ENCODE measurements at regions not wholly inside any gene's neighbourhood (a gene's known extent, or its start where the extent isn't known, plus 50 kb on each side); places are given as distances from the start of the nearest gene placed in this dataset.

DNA sequence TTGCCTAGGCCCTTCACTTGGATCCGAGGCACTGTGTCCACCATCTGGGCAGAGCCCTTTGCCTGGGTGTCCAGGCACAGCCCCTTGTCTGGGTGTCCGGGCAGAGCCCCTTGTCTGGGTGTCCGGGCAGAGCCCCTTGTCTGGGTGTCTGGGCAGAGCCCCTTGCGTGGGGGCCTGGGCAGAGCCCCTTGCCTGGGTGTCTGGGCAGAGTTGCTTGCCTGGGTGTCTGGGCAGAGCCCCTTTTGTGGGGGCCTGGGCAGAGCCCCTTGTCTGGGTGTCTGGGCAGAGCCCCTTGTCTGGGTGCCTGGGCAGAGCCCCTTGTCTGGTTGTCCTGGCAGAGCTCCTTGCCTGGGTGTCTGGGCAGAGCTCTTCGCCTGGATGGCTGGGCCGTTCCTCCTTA lies 443.4 kb upstream of the CDH4 start:
- no peak overlapping the region for H3K4me3 ChIP-seq
- no peaks in the 10 kb centered on the region for H3K36me3 ChIP-seq
- no peaks in the 10 kb centered on the region for H3K4me1 ChIP-seq
- H3K27me3 ChIP-seq (ENCODE audit: low read depth), result peaks cover 32% of the 10 kb centered on the region
- H3K27ac ChIP-seq (replicated peaks), result no peak overlapping the region
- no peak for DNase-seq
- intact Hi-C loops (cut with micrococcal nuclease), result no loop called here
- TF ChIP-seq, protein P1, sequence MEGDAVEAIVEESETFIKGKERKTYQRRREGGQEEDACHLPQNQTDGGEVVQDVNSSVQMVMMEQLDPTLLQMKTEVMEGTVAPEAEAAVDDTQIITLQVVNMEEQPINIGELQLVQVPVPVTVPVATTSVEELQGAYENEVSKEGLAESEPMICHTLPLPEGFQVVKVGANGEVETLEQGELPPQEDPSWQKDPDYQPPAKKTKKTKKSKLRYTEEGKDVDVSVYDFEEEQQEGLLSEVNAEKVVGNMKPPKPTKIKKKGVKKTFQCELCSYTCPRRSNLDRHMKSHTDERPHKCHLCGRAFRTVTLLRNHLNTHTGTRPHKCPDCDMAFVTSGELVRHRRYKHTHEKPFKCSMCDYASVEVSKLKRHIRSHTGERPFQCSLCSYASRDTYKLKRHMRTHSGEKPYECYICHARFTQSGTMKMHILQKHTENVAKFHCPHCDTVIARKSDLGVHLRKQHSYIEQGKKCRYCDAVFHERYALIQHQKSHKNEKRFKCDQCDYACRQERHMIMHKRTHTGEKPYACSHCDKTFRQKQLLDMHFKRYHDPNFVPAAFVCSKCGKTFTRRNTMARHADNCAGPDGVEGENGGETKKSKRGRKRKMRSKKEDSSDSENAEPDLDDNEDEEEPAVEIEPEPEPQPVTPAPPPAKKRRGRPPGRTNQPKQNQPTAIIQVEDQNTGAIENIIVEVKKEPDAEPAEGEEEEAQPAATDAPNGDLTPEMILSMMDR (IDR thresholded peaks at IDR 0.05; ENCODE audit: borderline replicate concordance), result no peak
- peaks cover 4% of the 10 kb centered on the region for H3K9me3 ChIP-seq (replicated peaks)

DNA sequence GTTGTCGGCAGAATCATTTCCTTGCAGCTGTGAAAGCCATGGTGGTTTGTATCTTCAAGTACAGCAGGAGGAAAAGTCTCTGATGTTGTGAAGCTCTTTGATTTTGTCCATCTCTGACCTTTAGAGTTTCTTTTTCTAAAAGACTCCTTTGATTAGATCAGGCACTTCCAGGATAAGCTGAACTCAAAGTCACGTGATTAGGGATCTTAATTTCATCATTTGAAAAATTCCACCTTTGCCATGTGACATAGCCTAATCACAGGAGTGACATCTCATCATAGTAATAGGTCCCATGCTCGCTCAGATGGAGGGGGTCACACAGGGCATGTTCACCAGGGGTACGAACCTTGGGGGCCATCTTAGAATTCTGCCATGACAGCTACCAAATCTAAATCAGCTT lies 441.5 kb upstream of the CDH4 start:
- H3K4me1 ChIP-seq, result no peaks in the 10 kb centered on the region
- peaks cover 4% of the 10 kb centered on the region for H3K9me3 ChIP-seq (replicated peaks)
- peaks cover 26% of the 10 kb centered on the region for H3K27me3 ChIP-seq (ENCODE audit: low read depth)
- TF ChIP-seq, protein P1 (IDR thresholded peaks at IDR 0.05; ENCODE audit: borderline replicate concordance), result no peak
- no peak overlapping the region for H3K27ac ChIP-seq (replicated peaks)
- DNase-seq, result no peak
- H3K4me3 ChIP-seq, result no peak overlapping the region
- intact Hi-C loops (cut with micrococcal nuclease), result no loop called here
- H3K36me3 ChIP-seq, result no peaks in the 10 kb centered on the region

DNA sequence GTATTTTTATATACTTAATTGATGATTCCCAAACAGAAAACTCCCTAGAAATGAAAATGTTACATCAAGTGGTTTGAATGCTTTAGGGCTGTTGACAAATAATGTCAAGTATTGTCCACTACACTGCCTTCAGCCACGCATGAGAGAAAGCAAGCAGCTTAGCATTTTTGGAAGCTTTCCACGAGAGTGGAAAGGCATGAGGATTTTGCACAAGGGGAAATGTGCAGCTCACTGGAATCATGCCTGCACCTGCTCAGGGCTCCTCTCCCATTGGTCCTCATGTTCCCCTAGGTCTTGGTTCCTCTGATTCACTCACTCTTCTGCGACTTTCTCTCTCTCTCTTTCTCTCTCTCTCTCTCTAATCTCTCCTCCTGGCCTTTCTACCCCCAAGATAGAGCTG lies 439.5 kb upstream of the CDH4 start:
- no peak for DNase-seq
- no peak overlapping the region for H3K27ac ChIP-seq (replicated peaks)
- peaks cover 4% of the 10 kb centered on the region for H3K9me3 ChIP-seq (replicated peaks)
- no peaks in the 10 kb centered on the region for H3K4me1 ChIP-seq
- no peak overlapping the region for H3K4me3 ChIP-seq
- no peaks in the 10 kb centered on the region for H3K36me3 ChIP-seq
- intact Hi-C loops (cut with micrococcal nuclease), result no loop called here
- peaks cover 31% of the 10 kb centered on the region for H3K27me3 ChIP-seq (ENCODE audit: low read depth)
- TF ChIP-seq, protein P1 (IDR thresholded peaks at IDR 0.05; ENCODE audit: borderline replicate concordance), result no peak

DNA sequence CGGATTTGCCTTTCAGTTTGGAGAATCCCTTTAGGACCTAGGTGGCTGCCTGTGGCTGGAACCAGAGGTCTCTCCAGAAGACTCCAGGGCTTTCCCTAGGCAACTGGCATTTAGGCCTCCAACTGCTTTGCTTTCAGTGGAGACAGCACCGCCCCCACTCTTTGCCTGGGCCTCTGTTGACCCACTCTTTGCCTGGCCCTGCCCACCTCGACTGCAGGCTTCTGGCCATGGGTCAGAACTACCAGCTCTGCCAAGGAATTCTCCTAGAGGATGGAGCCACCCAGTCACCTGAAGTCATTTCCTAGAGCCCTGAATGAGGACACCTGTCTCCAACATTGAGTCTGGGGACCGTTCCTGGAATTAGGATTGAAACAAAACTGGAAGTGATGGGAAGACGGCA lies 439.0 kb upstream of the CDH4 start:
- H3K36me3 ChIP-seq, result no peaks in the 10 kb centered on the region
- intact Hi-C loops (cut with micrococcal nuclease), result no loop called here
- H3K27me3 ChIP-seq (ENCODE audit: low read depth), result peaks cover 36% of the 10 kb centered on the region
- no peak overlapping the region for H3K27ac ChIP-seq (replicated peaks)
- no peak for DNase-seq
- TF ChIP-seq, protein P1 (IDR thresholded peaks at IDR 0.05; ENCODE audit: borderline replicate concordance), result no peak
- peaks cover 4% of the 10 kb centered on the region for H3K9me3 ChIP-seq (replicated peaks)
- no peaks in the 10 kb centered on the region for H3K4me1 ChIP-seq
- no peak overlapping the region for H3K4me3 ChIP-seq

DNA sequence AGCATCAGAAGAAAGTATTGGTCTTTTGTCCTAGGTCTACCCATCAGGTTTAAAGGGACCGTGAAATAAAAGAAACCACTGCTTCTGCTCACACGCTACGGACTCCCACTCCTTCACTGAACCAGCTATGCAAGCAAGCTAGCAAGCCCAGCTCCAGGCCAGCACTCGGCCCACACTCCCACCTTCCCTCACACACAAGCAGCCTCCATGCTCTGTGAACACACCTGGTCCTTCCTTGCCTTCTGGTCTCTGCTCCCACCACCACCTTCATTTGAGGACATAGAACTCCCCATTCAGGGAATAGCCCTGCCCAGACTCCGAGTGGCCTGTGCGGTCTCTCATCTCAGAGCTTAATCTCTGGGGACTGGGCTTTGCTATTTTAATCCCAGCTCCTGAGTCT lies 436.4 kb upstream of the CDH4 start:
- Histone ChIP-seq H3K9me3 (replicated peaks) (peaks cover 4% of the 10 kb centered on the region), H3K27ac (replicated peaks) (no peak overlapping the region), H3K4me1 (no peaks in the 10 kb centered on the region), H3K27me3 (ENCODE audit: low read depth) (peaks cover 41% of the 10 kb centered on the region), H3K4me3 (no peak overlapping the region), H3K36me3 (no peaks in the 10 kb centered on the region)
- TF ChIP-seq, protein P1 (IDR thresholded peaks at IDR 0.05; ENCODE audit: borderline replicate concordance), result no peak
- intact Hi-C loops (cut with micrococcal nuclease), result no loop called here
- DNase-seq, result no peak

DNA sequence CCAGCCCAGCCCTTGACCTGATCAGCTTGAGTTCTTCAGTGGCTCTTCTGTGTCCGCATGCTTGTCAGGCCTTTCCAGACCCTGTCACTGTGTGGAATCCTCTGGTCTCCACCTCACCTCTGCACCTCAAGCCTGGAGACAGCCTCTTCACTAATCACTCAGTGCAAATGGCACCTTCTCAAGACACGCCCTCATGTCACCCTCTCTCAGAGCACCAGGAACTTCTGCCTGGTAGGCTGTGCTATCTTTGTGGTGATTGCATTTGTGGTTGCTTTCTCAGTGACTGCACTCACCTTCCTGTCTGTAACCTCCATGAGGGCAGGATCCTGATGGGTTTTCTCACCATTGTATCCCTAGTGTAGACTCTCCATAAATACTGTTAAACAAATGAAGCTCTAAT lies 435.2 kb upstream of the CDH4 start:
- TF ChIP-seq, protein P1 (IDR thresholded peaks at IDR 0.05; ENCODE audit: borderline replicate concordance), result no peak
- Histone ChIP-seq H3K27ac (replicated peaks) (no peak overlapping the region), H3K27me3 (ENCODE audit: low read depth) (peaks cover 52% of the 10 kb centered on the region), H3K9me3 (replicated peaks) (no peaks in the 10 kb centered on the region), H3K4me1 (no peaks in the 10 kb centered on the region), H3K4me3 (no peak overlapping the region), H3K36me3 (no peaks in the 10 kb centered on the region)
- DNase-seq, result no peak
- intact Hi-C loops (cut with micrococcal nuclease), result no loop called here
